GM12872 (cell line): ENCODE measurements at regions not wholly inside any gene's neighbourhood (a gene's known extent, or its start where the extent isn't known, plus 50 kb on each side); places are given as distances from the start of the nearest gene placed in this dataset.

ENCODE experiments used
- TF ChIP-seq, protein P1 (sequence below): IDR thresholded peaks from 3 replicates; pipeline ENCODE4 v1.5.1; 2011; ENCODE audit warnings: low read depth, mild to moderate bottlenecking, low read length, moderate library complexity; ENCODE audit not compliant: insufficient read depth

- TF ChIP-seq, protein P1, sequence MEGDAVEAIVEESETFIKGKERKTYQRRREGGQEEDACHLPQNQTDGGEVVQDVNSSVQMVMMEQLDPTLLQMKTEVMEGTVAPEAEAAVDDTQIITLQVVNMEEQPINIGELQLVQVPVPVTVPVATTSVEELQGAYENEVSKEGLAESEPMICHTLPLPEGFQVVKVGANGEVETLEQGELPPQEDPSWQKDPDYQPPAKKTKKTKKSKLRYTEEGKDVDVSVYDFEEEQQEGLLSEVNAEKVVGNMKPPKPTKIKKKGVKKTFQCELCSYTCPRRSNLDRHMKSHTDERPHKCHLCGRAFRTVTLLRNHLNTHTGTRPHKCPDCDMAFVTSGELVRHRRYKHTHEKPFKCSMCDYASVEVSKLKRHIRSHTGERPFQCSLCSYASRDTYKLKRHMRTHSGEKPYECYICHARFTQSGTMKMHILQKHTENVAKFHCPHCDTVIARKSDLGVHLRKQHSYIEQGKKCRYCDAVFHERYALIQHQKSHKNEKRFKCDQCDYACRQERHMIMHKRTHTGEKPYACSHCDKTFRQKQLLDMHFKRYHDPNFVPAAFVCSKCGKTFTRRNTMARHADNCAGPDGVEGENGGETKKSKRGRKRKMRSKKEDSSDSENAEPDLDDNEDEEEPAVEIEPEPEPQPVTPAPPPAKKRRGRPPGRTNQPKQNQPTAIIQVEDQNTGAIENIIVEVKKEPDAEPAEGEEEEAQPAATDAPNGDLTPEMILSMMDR: no peak
Observed at GRCh38 chr6:21861942-21862341, 268.4 kb downstream of the SOX4 start.

GRCh38 chr6:21864206-21864605 lies 270.7 kb downstream of the SOX4 start:
- TF ChIP-seq, protein P1: no peak

- TF ChIP-seq, protein P1: no peak
Observed at GRCh38 chr6:21868226-21868625, 274.7 kb downstream of the SOX4 start.

- TF ChIP-seq, protein P1: no peak
Observed at GRCh38 chr6:21869085-21869771, 275.7 kb downstream of the SOX4 start.

DNA sequence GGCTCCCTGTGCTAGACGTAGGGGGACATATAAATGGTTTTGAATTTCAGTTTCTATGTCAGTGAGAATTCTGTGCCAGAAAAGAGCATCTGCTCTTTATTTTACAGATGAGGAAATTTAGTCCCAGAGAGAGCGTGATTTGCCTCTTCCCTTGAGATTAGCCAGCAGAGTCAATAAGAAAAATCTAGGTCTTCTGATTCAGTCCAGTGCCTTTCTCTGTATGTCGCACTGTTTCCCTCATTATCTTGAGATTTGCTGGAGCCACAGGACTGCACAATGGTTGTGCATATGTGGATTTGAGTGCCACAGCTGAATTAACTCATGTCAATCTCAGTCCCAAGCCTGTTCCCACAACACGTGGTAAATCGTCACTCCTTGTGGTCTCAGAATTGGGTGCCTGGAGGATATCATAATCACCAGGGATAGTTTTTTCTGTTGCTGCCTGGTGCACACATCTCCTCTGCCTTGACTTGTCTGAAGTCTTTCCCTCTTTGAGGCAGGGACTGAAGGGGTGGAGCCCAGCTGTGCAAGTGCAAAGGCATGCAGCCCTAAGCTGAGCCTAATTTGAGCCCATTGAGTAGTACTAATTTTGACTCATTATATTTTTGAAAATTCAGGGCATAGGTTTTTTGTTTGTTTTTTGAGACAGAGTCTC lies 276.7 kb downstream of the SOX4 start:
- TF ChIP-seq, protein P1: no peak

DNA sequence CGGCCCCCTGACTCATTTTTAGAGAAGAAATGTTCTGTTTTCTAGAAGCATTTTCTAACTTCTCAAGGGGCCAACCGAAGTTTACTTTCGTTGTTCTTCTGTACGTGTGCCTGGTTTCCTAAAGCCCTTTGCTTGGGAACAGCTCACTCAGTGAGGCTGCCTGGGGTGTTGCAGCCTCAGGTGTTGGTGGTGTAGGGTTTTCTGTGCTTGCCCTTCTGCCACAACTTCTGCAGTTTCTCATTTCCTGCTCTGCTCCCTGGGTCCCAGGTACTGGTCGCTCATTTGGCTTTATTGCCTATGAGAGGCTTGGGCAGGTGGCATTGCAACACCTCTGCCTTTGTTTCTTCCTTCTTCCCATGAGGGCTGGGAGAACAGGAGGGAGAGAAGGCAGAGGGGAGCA lies 278.3 kb downstream of the SOX4 start:
- TF ChIP-seq, protein P1: no peak

DNA sequence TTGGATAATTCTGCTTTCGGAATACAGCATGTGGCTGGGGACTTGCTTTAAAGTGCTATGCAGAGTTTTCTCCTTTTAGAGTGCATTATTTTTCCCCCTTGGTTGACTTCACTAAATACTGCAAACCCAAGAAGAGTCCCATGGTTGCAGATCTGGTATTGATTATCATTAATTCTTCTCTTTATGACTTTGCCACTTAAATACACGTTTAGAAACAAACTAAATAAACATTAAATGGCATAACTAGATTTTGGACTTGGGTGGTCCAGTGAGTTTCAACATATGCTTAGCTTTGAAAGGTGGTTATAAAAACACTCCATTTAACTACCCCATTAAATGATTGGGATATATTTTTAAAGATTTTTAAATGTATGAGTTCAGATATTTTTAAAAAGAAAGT lies 279.2 kb downstream of the SOX4 start:
- TF ChIP-seq, protein P1: no peak
